ENCODE measurements at regions not wholly inside any gene's neighbourhood (a gene's known extent, or its start where the extent isn't known, plus 50 kb on each side); places are given as distances from the start of the nearest gene placed in this dataset.

DNA sequence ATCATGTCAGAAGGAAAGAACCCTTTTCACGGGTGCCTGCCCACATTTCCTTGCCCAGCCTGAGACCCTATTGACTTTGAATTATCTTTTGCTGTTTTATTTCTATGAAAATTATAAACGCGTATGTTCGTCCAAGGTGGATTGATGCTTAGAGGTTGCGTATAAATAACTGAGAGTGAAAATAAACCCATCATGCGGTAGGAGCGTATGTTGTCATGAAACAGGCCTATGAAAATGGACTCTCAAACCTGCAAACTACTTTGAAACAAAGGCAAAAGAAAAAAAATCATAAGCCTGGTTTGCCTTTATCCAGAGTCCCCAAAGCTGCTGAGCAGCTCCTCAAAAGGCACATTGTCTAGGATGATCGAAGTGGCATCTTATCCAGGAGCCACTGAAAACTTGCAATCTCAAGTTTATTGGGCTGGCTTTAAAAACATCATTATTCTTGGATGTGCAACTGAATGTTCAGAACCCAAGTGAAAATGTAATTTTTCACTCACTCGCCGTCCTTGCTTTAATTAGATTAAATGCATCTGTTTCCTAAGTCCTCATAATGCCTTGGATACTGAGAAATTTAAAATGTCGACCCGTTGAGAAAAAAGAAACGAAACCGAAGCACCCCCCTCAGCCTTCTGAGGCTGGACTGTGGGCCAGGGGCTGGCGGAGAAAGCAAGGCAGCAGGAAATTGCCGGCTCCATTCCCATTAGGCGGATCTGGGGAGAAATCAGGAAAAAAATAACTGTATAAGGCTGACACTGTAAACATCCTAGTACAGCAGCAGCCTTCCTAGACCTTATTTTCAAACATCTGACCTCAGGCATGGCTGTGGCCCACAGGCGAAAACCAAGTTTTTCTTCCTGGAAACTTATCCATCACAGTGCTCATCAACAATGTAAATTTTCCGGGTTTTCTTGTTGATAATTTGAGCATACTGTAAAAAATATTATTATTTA, 82.9 kb upstream of the PPARA start:
- DNase-seq, result no peak

DNA sequence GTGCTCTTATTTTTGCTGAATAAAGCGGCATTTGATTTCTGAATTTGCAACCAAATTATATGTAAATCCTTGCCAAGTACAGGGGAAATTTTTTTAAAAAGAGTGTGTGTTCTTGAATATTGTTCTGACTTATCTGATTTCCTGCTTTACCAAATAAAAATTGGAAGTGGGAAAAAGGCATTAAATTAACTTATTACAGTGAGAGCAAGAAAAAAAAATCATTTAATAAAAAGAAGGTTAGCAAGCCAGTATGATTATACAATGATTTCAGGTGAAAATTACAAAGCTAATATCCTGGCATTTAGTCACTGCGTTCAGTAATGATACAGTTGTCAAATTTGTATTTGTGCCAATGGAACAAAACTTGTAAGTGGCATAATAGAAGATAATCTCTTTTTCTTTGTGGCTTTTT, 82.1 kb upstream of the PPARA start:
- DNase-seq, result no peak

DNA sequence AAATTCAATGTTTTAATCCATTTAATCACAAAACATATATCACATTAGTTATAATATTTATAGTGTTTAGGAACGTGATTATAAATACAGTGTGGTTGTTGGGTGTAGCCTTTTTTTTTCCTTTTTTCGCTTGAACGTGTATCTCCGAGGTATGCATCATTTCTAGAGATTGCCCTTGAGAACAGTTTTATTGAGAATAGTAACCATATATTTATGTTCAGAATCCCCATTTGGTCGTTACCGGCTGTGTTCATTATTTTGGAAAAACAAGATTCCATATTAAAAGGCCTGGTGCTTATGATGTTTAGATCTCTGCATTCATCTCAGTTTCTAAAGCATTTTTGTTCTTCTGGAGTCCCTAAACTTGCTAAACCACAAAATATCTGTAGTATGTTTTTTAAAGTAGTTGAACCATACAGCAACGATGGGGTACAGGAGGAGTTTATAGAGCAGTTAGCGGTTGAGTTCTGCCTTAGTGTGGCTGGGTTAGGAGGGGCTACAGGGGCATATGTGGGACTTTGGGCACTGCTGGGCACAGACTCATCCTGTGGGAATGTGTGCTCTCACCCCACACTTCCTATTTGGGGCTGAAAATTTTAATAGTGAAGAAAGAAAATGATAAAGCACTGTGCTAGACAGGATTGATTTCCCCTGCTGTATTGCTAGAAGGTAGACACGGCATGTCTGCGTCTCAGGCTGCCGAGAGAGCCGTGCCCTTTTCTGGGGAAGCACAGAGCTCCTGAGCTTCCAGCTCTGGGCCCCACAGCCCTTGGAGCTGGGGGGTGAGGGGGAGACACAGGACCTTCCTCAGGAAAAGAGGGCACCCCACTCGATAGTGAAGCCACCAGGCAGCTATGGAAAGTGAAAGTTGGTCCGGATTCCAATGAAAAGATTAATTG, 81.5 kb upstream of the PPARA start:
- no peak for DNase-seq

DNA sequence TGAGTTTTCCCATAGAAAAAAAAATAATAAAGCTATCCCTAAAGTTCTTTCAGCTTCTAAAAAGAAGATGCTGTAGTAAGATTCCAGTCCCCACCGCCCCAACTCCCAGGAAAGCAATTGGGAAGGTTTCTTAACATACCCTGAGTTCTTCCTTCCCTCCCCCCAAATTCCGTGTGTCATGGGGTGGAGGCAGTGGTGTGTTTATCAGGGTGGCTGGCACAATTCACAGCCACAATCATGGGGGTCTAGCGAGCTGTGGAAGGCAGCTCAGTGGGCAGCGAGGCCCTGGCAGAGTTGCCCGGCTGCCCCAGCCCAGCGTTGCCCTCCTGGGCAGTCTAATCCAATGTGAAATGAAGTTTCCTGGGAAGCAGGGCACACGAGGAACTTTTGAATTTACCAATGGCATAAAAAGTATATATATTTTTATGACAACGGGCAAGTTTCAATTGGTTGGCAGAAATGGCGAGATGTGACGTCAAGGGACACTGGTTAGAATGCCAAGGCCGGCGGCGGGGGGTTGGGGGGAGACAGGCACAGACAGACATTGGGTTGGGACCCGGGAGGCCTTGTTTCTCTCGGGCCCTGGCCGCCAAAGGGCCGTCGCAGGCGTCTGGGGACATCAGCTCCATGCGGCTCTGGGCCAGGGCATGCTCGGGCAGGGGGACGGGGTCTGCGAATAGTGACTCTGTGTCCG, 80.7 kb upstream of the PPARA start:
- DNase-seq, result no peak

DNA sequence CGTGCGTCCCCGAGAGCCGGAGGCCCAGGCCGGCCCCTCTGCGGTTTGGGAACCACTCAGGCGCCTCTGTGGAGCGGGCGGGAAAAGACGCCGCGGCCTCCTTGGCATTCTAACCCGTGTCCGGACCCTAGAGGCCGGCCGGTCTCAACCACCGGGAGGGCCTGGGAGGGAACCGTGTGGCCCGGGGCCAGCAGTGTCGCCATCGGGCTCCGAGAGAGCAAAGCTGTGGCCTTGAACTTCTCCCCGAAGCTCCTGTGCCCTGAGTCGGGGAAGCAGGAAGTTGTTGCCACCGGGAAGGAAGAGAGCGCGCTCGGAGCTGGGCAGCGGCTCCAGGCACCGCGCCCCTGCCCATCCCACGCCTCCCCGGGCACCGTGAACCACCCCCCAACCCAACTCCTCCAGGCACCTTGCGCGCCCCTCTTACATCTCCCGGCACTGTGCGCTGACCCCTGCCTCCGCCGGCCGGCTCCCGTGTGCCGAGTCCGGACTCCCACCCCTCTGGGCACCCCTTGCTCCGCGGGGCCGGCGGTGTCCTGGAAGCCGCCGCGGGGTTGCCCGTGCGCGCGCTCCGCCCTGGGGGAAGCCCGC, 80.0 kb upstream of the PPARA start:
- no peak for DNase-seq

DNA sequence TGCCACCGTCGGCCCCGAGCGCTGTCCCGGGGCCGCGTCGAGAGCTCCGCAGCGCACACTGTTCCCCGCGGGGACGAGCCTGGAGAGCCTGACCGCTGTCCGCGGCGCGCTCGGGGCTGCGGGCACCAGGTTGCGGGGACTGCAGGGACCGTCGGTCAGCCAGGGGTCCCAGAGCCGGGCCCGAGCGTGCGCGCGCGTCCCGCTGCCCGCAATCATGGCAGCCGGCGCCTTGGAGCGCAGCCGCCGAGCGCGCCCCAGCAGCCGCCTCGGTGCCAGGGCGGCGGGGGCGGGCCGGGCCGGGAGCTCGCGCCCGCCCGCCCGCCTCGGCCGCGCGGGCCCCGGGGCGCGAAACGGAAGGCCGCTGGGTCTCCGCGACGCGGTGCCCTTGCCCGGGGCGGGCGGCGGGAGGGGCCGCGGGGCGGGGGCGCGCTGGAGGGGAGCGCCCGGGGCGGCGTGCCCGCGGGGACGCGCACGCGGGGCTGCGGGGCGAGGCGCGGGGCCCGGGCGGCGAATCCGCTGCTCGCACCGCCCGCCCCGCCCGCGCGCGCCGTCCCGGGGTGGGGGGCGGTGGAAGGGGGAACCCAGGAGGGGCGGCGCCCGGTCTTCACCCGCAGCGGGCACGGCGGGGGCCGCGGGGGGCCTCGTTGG, 79.4 kb upstream of the PPARA start:
- no peak for DNase-seq

DNA sequence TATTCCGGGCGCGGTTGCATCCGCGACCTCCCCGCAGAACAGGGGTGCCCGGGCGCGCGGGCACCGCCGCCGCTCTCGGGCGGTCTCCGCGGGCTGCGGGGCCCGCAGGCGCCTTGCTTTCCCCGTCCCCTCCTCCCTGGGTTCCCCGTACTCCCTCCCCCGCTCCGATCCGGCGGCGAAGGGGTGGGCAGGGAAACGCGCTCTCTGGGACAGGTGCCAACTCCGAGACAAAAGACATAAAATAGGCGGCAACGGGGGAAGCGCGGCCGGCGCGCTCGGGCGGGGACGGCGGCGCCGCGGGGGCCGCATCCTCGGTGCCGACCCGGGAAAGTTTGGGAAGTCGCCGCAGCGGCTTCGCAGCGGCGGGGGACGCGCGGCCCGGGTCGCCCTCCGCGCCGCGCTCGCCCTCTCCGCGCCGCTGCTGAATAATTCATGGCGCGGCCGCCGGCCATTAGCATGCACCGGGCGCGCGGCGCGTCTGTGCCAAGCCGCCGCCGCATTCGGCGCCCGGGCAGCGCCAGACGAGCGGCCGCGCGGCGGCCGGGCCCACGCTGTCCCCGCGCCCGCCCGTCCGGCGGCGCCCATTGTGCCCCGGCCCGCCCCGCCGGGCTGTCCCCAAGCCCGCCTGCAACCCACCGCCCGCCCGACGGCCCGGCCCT, 78.7 kb upstream of the PPARA start:
- no peak for DNase-seq

DNA sequence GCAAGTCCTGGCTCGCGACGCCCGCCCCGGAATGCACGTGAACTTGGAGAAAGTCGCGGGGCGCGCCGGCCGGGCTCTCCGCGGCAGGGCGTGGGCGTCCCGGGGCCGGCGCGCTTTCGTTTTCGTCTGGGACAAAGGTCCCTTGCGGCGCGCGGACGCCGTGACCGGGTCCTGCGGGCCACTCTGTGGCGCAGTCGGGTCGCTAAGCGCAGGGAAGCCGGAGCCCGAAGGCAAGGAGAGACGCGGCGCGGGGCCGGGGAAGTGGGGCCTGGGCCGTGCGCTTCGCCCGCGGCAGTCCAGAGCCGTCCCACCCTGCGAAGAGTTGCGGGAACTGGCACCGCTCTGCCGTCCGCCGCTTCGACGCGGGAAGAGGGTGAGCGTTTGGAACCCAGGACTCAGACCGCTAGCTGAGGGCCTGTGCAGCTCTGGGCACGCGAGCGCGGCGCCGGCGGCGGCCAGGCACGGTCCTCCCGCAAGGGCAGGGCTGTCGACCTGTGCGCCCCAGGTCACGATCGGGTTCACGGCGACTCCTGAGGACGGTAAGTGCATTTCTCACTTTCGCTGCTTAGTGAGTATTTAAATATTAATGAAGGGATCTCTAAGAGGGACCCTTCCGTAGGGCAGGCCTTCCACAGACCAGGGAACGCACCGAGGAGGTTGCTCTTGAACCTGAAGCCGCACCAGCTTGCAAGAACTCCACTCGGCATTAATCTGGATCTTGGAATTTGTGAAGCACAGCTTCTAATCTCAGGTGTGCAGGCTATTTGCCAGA, 78.0 kb upstream of the PPARA start:
- no peak for DNase-seq

DNA sequence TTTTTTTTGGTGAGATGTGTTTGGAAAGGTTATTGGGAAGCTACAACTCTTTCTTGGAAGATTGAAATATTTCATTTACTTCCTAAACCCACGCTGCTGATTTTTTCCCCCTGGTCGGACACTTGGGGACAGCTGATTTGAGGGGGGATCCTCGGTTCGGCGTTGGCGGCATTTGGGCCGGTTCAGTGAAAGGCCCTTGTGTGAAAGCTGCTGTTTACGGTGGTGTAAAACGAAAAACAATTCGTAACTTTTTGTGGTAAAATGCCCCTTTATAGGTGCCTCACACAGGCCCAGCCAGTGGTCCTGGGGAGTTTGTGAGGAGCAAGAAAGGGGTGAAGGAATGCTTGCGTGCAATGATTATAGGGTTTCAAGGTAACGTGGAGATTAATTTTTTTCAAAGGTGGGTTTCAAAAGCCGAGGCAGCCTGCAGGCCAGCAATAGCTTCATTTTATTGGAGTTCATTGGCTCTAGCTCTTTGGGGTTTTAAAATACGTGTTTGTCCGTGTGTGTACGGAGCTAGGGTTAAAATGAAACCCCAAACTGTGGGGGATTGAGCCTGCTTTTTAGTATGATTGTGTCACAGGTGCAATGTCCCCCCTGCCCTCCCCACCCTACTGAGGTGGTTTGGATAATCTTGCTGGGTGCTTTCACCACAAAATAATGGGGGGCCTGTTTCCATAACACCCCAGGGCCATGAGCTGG, 77.2 kb upstream of the PPARA start:
- no peak for DNase-seq

DNA sequence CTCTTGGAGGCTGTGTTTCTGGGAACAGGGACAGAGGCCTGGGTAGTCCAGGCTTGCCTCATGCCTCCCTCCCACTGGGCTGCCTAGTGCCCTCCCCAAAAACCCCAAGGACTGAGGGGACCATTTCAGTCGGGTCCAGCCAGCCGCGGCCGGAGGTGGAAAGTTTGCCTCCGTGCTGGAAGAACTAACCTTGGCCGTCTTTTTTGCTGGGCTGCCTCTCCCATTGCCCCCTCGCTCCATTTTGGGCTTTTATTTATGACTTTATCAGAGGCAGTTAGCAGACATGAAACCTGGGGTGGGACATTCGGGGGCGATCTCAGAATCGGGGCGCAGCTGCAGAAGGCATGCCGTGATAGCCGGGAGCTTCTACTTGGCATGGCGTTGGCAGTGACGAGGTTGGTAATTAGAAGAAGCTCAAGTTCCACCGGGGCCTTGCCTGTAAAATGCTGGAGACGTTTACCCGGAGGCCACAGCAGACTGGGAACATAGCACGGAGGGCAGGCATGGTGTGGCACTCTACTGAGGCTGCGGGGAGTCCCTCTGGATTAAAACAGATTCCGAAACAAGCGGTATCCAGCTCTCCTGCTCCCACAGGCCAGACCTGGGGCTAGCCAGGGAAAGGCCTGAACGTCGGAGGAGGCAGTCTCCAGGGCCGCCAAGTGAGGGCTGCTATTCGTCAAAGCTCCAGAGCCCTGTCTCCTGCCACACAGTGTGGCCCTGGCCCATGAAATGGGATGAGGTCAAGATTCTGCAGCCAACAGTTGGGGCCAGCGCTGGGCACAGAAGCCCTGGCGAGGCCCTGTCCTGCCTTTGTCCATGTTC, 76.4 kb upstream of the PPARA start:
- no peak for DNase-seq

DNA sequence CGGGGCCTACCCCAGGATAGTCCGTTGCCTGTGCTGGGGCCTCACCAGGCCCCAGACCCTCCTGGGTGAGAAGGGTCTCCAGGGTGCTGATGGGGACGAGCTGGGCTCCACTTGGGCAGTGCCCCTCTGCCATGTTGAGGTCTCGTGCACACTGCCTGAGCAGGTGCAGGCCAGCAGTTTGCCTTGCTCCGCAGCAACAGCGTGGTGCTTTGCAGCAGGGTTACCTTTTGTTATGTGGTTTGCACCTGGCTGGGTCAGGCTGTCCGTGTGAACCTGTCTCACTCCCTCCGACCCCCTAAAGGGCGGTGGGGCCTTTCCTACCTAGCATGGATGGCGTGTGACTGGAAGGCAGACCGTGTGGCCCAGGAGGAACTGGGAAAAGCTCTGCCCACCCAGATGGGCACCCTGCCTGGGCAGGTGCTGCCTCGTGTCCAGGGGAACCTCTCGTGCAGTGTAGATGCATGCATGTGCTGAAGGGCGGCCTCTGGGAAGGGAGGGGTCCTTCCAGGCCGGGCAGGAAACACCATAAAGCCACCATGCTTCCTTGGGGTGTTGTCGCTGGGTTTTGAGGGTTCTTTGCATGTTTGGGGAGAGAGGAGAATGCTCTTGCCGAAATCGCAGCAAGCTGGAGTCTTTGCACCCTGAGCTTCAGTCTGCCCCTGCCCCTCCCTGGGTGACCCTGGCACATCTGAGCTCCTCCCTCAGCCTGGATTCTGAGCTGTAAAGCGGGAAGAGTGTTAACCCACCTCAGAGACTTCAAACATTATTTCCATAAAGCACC, 75.4 kb upstream of the PPARA start:
- DNase-seq, result no peak

DNA sequence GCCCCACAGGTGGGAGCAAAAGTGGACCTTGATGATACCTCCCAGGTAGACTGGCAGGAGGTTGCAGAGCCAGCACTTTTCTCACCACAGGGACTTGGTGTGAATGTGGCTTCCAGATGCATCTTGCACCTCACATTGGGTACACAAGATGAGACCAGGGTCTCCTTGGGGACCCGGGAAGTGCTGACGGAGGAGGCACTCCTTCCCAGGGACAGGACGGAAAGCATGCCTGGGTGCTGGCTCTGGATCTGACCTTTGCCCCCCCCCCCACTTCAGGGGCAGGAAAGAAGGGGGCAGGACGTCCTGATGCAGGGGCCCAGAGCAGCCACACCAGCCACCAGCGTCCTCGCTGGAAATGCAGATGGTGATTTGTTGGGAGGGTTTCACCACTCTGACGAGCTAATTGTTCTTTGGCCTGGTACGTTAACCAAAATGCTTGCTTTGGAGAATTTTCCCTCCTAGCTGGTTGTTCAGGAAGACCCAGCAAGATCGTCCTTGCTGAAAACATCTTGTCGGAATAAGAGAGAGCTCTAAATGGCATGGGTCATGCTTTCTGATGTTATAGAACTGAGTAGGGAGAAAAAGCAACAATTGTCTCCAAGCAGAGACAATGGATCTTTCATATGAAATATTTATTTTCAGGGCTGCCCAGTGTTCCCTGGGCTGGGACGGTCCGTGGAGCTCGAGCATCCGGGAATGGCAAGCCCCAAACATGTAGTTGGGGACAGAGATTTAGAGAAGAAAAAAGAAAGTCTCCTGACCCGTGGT, 74.4 kb upstream of the PPARA start:
- DNase-seq, result no peak

DNA sequence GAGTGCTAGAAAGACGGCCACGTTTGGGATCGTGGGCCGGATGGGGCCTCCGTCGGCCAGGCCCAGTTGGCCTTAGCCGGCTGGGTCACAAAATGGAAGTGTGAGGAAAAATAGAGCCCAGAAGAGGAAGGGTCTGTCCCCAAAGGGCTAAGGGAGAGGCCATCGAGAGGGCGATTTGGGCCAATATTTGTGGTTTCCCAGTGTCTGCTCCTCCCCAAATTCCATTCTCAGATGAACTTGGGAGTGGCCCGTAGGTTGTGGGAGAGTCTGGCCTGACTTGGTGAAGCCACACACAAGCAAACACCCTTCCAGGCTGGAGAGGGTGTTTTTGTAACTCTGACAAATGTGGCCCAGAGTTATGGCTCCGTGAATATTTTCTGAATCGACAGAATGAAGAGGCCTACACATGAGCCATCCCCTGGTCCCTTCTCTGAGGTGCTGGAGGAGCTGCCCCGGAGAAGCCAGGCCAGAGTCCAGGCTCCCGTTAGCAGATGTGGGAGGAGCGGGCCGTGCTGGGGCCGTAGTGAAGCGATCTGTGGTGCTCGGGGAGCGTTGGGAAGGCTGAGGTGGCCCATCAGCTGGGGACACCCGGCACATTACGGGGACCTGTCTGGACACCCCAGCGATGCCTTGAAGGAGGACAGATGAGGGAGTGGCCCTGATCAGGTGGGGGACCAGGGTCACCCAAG, 73.5 kb upstream of the PPARA start:
- no peak for DNase-seq

DNA sequence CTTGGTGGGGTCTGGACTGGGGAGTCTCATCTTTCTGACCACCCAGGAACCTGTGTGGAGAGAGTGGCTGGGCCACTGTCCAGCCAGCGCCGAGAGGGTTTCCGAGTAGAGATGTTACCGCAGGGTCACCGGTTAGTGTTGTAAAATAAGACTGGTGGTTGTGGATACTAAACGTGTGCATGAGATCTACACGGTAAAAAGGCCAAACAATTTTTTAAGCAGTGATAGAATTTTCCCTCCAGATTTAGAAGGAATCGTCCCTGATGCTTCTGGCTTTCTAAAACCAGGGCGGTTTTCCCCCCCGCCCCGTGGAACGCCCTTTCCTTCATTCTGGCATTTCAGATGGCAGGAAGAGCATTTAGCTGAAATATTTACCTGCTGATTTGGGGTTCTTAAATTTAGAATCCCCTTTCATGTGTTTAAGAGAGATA, 72.6 kb upstream of the PPARA start:
- DNase-seq, result no peak

DNA sequence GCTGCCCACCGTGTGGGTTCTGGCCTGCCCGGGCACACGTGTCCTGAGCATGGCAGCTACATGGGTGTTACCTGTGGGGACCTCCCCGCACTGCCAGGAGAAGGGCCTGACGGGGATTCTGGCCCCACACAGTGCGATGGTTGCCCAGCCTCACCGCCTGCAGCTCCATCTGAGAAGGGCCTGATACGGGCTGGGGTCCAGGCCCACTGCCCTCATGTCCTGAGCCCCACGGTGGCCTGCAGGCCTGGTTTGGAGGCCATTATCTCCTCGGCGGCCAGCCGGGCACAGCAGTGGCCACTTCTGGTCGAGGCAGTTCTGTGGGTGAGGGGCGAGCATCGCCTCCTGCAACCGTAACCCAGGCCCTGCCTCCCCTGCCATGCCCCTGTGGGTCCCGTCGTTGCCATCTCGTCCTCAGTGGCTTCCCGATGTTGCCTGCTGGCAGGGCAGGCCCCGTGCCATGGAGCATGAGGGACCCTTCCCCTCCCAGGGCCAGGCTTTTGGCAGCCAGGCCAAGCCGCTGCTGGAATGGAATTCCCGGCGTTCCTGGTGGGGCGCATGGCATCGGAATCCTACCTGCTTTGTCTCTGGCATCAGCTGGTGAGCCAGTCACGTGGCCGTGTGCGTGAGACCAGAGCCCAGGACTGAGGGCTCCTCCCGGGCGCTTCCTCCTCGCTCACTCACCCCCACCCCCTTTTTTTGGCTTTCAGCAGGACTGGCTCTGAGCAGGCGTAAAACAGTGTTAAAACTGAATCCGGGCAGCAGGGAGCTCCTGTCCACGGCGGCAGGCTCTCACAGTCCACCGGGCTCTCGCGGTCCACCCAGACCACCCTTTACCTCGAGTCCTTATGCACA, 71.9 kb upstream of the PPARA start:
- DNase-seq, result no peak
